BE2C (cell line): ENCODE measurements at regions not wholly inside any gene's neighbourhood (a gene's known extent, or its start where the extent isn't known, plus 50 kb on each side); places are given as distances from the start of the nearest gene placed in this dataset.

Source experiments
- DNase-seq: peaks from one replicate; pipeline ENCODE4 v3.0.0-alpha.2; 2020
- H3K27me3 ChIP-seq: fragments of 250-450 bp; sonication (Bioruptor Pico); 2 replicates; pipeline ENCODE4 v1.5.1; 2020; ENCODE audit warnings: mild to moderate bottlenecking
- H3K36me3 ChIP-seq: fragments of 250-450 bp; sonication (Bioruptor Pico); 2 replicates; pipeline ENCODE4 v1.5.1; 2020; ENCODE audit warnings: mild to moderate bottlenecking
- H3K4me1 ChIP-seq: fragments of 250-450 bp; sonication (Bioruptor Pico); 2 replicates; pipeline ENCODE4 v1.5.1; 2020
- H3K4me3 ChIP-seq: 2 replicates; pipeline ENCODE4 v1.5.1; 2011; ENCODE audit warnings: low read depth, low read length
- H3K9me3 ChIP-seq: fragments of 250-450 bp; sonication (Bioruptor Pico); 2 replicates; pipeline ENCODE4 v1.5.1; 2020
- CTCF ChIP-seq: IDR thresholded peaks from 2 replicates; pipeline ENCODE4 v1.5.1; 2012; ENCODE audit warnings: mild to moderate bottlenecking, low read depth, low read length

GRCh38 chr11:80816966-80817365 lies 1376.1 kb upstream of the TENM4 start:
- H3K4me3 ChIP-seq, result no peak overlapping the region
- no peaks in the 10 kb centered on the region for H3K36me3 ChIP-seq
- H3K9me3 ChIP-seq, result no peaks in the 10 kb centered on the region
- H3K4me1 ChIP-seq, result no peaks in the 10 kb centered on the region
- DNase-seq, result no peak
- no peak for TF ChIP-seq CTCF
- H3K27me3 ChIP-seq, result no peaks in the 10 kb centered on the region

- H3K27me3 ChIP-seq, result no peaks in the 10 kb centered on the region
- no peaks in the 10 kb centered on the region for H3K36me3 ChIP-seq
- H3K4me3 ChIP-seq, result no peak overlapping the region
- TF ChIP-seq CTCF, result no peak
- no peaks in the 10 kb centered on the region for H3K9me3 ChIP-seq
- DNase-seq, result no peak
- no peaks in the 10 kb centered on the region for H3K4me1 ChIP-seq
Measured at GRCh38 chr11:80816454-80816847, 1375.6 kb upstream of the TENM4 start.

- H3K4me3 ChIP-seq, result no peak overlapping the region
- no peaks in the 10 kb centered on the region for H3K9me3 ChIP-seq
- no peaks in the 10 kb centered on the region for H3K27me3 ChIP-seq
- no peaks in the 10 kb centered on the region for H3K36me3 ChIP-seq
- TF ChIP-seq CTCF, result no peak
- H3K4me1 ChIP-seq, result no peaks in the 10 kb centered on the region
- DNase-seq, result no peak
Measured at GRCh38 chr11:80815752-80816453, 1375.1 kb upstream of the TENM4 start.

- Histone ChIP-seq H3K9me3 (no peaks in the 10 kb centered on the region), H3K4me3 (no peak overlapping the region), H3K36me3 (no peaks in the 10 kb centered on the region), H3K4me1 (no peaks in the 10 kb centered on the region), H3K27me3 (no peaks in the 10 kb centered on the region)
- no peak for DNase-seq
- no peak for TF ChIP-seq CTCF
Measured at GRCh38 chr11:80814813-80815212, 1374.0 kb upstream of the TENM4 start.

GRCh38 chr11:80810695-80811094 lies 1369.9 kb upstream of the TENM4 start:
- Histone ChIP-seq H3K27me3 (no peaks in the 10 kb centered on the region), H3K36me3 (no peaks in the 10 kb centered on the region), H3K4me1 (no peaks in the 10 kb centered on the region), H3K4me3 (no peak overlapping the region), H3K9me3 (no peaks in the 10 kb centered on the region)
- no peak for TF ChIP-seq CTCF
- no peak for DNase-seq

GRCh38 chr11:80798174-80798573 lies 1357.3 kb upstream of the TENM4 start:
- H3K36me3 ChIP-seq, result no peaks in the 10 kb centered on the region
- H3K9me3 ChIP-seq, result no peaks in the 10 kb centered on the region
- no peak for TF ChIP-seq CTCF
- H3K4me3 ChIP-seq, result no peak overlapping the region
- no peak for DNase-seq
- H3K4me1 ChIP-seq, result no peaks in the 10 kb centered on the region
- H3K27me3 ChIP-seq, result no peaks in the 10 kb centered on the region
